HG02840 (cell line): ENCODE measurements at regions not wholly inside any gene's neighbourhood (a gene's known extent, or its start where the extent isn't known, plus 50 kb on each side); places are given as distances from the start of the nearest gene placed in this dataset.
"Not testable (repeated sequence)": the region's sequence is repeated elsewhere in the genome, so short reads cannot be mapped to it uniquely, and the experiment has no call there.

ENCODE experiments used
- ATAC-seq: cut with Tn5 transposase; IDR thresholded peaks from one replicate; pipeline ENCODE4 v1.9.1; 2021; ENCODE audit warnings: mild to moderate bottlenecking, moderate library complexity, moderate number of reproducible peaks; ENCODE audit not compliant: unreplicated experiment, low FRiP score

DNA sequence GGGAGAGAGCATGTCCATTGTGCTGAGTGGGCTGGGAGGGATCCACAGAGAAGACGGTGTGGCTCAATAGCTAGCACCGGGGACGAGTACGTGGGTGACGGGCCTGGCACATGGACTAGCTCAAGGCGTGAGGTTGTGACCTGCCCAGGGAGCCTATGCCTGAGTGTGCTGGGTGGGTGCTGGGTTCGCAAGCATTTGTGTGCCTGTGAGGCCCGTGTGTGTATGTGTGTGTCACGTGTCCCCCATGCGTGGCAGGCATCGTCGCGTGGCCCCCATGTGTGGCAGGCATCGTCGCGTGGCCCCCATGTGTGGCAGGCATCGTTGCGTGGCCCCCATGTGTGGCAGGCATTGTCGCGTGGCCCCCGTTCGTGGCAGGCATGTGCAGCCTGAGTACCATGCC lies 109.2 kb downstream of the TMEM121 start:
- no peak for ATAC-seq

DNA sequence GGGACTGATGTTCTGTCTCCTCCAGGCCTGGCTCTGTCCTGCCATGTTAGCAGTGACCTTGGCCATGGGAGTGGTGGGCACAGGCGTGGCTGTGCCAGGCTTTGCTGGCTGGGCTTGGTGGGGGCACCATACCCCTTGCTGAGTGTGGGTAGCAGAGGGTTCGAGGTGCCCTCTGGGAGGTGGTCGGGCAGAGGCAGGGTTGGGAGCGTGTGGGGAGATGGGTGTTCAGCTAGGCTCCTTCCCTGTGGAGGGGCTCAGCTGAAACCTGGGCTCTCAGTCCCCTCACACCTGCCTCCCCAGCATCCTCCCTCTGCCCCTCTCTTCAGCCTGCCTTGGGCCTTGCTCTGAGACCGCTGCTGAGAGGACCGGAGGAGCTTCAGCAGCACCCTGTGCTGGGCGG lies 109.6 kb downstream of the TMEM121 start:
- ATAC-seq, result not testable (repeated sequence)

DNA sequence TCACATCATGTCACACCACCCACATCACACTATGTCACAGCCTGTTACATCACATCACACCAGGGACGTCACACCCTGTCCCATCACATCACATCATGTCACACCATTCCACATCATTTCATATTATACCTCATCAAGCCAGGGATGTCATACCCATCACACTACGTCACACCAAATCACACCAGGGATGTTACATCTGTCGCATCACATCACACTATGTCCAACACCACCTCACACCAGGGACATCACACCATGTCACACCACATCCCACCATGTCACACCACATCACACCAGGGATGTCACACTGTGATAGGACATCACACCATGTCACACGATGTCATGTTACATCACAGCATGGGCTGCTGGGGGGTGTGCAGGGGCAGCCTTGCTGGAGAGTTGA lies 110.6 kb downstream of the TMEM121 start:
- ATAC-seq, result no peak

DNA sequence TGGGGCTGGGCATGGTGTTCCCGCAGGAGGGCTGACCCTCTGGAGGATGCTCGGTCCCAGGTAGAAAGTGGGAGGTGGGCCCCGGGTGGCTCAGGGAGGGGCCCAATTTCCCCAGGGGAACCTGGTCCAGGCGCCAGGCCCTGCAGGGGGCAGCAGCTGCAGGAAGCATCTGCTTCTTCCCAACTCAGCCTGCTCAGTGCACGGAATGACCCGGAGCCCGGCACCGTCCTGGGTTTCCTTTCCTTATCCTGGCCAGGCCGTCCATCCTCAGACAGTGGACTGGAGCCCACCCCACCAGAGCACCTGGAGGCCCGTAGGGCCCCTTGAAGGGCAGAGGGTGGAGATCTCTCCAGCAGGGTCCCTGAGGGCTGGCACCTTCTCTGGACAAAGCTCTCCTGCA lies 111.0 kb downstream of the TMEM121 start:
- ATAC-seq, result not testable (repeated sequence)

- ATAC-seq, result not testable (repeated sequence)
These were observed 113.9 kb downstream of the TMEM121 start for GRCh38 chr14:105639969-105640931.

GRCh38 chr14:105641075-105641937 lies 114.9 kb downstream of the TMEM121 start:
- ATAC-seq, result no peak

- ATAC-seq, result not testable (repeated sequence)
These were observed 115.6 kb downstream of the TMEM121 start for GRCh38 chr14:105641951-105642350.

GRCh38 chr14:105642486-105642885 lies 116.1 kb downstream of the TMEM121 start:
- ATAC-seq, result not testable (repeated sequence)

- ATAC-seq, result not testable (repeated sequence)
These were observed 117.1 kb downstream of the TMEM121 start for GRCh38 chr14:105643406-105644052.

DNA sequence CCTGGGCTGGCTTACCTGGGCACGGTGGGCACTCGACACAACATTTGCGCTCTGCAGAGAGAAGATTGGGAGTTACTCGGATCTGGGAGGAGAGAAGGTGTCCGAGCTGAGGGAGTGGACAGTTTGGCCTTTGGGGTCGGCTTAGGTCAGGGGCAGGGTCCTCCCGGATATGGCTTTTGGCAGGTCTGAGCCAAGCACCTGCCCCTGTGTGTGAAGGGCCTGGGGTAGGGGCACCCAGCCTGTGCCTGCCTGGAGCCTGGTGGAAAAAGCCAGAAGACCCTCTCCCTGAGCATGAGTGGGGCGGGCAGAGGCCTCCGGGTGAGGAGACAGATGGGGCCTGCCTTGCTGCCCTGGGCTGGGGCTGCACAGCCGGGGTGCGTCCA lies 117.7 kb downstream of the TMEM121 start:
- ATAC-seq, result not testable (repeated sequence)

DNA sequence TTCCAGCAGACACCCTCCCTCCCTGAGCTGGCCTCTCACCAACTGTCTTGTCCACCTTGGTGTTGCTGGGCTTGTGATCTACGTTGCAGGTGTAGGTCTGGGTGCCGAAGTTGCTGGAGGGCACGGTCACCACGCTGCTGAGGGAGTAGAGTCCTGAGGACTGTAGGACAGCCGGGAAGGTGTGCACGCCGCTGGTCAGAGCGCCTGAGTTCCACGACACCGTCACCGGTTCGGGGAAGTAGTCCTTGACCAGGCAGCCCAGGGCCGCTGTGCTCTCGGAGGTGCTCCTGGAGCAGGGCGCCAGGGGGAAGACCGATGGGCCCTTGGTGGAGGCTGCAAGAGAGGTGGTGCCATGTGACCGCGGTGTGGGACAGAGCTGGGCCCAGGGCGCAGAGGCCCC lies 118.1 kb downstream of the TMEM121 start:
- not testable (repeated sequence) for ATAC-seq

DNA sequence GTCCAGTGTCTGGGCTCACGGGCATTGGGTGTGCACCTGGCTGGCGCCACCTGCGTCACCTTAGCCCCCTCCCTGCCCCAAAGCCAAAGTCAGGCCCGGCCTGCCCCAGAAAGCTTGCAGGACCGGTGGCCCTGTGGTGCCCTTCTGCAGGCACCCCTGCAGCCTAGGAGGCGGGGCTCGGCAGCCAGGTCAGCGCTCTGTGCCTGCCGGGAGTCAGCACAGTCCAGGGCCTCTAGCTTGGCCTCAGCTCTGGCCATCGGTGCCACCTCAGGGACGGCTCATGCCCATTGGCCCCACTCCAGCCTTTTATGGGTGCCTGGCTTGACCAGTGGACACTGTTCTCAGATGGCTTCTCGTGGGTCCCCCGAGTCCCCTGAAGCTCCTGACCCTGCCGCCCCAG lies 118.5 kb downstream of the TMEM121 start:
- not testable (repeated sequence) for ATAC-seq

- ATAC-seq, result not testable (repeated sequence)
These were observed 119.0 kb downstream of the TMEM121 start for GRCh38 chr14:105645389-105645788.

- no peak for ATAC-seq
These were observed 119.8 kb downstream of the TMEM121 start for GRCh38 chr14:105646175-105646574.

- ATAC-seq, result not testable (repeated sequence)
These were observed 120.4 kb downstream of the TMEM121 start for GRCh38 chr14:105646711-105647281.

GRCh38 chr14:105647426-105647783 lies 121.0 kb downstream of the TMEM121 start:
- ATAC-seq, result not testable (repeated sequence)

DNA sequence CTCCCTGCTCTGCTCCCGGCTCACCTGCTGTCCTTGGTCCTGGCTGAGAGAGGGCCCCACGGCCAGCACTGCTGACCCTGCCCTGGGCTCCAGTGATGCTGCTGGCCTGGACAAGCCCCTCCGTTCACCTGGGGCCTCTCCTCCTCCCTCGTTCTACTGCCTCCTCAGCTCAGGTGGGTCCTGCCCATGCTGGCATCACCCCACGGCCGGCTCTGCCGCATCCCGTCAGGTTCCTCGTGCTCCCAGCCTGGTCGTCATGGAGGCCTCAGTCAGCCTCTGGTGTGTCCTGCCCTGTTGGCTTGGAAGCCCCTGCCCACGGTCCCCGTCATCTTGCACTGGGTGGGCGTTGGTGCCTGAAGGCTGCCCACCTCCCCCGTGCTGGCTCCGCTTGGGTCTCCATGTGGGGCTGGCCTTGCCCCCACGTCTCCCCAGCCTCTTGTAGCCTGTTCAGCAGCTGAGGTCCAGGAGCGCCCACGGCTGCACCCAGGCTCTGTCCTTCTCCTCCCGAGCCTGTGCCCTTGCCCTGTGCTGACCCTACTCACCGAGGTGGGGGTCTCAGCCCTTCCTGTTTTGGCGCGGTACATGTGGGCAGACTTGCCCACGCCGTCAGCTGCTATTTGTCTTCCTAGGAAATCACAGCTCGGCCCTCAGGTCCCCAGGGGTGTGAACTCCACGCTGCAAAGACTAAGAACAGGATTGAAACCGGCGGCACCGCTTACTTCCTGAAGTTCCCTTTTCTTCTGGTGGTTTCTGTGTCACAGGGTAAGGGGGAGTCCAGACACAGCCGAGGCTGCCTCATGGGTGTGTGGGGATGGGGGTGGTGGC lies 121.6 kb downstream of the TMEM121 start:
- no peak for ATAC-seq

DNA sequence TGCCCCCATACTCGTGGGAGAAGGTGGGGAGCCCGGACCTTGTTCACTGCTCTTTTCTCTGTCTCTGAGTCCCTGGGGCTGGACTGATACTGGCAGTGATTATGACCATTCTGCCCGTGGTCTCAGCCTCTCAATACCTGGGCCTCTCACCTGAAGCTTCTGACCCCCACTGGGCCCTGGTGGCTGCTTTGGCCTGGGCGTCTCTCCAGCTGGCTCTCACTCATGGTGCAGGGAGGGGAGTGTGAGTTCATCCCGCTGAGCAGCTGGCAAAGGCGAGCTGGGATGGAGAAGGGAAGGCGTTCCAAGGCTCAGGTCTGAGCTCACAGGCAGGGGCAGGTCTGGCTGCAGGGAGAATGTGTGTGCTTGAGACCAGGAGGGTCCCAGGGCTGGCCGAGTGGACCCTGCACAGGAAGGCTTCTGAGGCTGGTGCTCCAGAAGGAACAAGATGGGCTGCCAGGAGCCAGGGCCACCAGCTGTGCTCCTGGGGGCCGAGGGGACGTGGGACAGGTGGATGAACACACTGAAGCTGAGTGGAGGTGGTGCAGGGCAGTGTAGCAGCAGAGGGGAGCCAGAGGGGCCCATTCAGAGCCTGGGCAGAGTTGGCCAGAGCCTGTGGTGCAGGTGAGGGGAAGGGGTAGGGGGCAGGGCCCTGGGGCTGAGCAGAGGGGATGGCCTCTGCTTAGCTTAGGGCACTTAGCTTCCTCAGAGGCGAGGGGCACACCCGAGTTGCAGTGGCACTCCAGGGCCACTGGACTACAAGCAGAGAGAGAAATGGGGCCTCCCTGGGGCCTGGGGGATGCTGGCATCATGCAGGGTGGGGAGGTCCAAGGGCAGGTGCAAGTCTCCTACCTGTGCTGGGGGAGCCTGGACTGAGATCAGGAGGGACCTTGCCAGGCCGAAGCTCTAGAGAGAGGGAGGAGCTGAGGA lies 122.5 kb downstream of the TMEM121 start:
- not testable (repeated sequence) for ATAC-seq
